WI38 (cell line): ENCODE measurements at regions not wholly inside any gene's neighbourhood (a gene's known extent, or its start where the extent isn't known, plus 50 kb on each side); places are given as distances from the start of the nearest gene placed in this dataset.

Source experiments
- H3K4me3 ChIP-seq: 2 replicates; pipeline ENCODE4 v1.5.1; 2011; ENCODE audit warnings: low read depth, mild to moderate bottlenecking, control low read depth, low read length
- TF ChIP-seq, protein P1 (sequence below): IDR thresholded peaks from 2 replicates; pipeline ENCODE4 v1.5.1; 2012; ENCODE audit warnings: low read depth, mild to moderate bottlenecking, control low read depth, low read length

DNA sequence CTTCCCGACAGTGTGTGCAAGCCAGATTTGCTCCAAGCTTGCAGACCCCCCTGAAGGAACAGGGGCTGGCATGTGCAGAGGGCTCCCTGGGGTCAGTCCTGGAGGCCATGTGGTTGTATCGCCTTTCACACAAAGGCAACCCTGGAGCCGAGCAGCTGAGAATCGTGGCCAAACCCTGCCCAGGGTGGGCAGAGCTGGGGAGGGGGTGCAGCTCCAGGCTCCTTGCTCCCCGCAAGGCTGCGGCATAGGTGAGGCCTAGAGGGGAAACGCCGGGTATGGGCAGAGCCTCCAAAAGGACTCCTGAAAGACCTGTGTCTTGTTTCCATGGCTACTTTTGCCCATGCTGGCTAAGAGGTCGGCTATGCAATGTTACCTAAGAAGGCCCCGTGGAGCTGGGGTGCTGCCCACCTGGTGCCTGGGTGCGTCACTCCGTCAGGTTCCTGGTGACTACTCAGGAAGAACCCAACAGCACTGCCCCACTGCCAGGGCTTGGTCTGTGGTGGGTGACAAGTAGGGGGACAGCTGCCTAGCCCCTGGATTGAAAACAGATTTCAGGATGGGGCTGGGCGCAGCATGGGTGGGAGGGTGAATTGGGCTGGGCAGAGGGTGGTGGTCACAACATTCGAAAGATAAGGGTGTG, 171.0 kb upstream of the SHH start:
- H3K4me3 ChIP-seq: no peak overlapping the region
- TF ChIP-seq, protein P1, sequence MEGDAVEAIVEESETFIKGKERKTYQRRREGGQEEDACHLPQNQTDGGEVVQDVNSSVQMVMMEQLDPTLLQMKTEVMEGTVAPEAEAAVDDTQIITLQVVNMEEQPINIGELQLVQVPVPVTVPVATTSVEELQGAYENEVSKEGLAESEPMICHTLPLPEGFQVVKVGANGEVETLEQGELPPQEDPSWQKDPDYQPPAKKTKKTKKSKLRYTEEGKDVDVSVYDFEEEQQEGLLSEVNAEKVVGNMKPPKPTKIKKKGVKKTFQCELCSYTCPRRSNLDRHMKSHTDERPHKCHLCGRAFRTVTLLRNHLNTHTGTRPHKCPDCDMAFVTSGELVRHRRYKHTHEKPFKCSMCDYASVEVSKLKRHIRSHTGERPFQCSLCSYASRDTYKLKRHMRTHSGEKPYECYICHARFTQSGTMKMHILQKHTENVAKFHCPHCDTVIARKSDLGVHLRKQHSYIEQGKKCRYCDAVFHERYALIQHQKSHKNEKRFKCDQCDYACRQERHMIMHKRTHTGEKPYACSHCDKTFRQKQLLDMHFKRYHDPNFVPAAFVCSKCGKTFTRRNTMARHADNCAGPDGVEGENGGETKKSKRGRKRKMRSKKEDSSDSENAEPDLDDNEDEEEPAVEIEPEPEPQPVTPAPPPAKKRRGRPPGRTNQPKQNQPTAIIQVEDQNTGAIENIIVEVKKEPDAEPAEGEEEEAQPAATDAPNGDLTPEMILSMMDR: no peak

DNA sequence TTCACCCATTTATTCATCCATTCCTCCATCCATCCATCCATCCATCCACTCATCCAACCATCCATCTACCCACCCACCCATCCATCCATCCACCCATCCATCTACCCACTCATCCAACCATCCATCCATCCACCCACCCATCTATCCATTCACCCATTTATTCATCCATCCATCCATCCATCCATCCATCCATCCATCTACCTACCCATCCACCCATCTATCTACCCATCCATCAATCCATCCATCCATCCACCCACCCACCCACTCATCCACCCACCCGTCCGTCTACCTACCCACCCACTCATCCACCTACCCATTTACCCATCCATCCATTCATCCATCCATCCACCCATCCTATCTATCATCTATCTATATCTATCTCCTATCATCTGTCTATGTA, 169.4 kb upstream of the SHH start:
- no peak overlapping the region for H3K4me3 ChIP-seq
- TF ChIP-seq, protein P1: no peak

DNA sequence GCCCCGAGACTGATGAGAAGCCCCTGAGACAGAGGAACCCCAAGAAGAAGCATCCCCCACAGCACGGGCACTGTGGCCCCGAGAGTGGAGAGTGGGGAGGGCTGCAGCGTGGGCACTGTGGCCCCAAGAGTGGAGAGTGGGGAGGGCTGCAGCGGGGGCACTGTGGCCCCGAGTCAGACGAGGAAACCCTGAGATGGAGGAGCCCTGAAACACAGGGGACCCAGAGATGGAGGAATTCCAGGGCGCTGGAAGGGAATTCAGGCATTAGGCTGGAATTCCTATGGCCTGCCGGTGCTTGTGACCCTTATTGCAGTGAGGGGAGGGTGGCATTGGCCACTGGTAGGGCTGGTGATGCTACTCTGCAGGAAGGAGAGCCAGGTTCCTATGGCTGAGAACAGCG, 168.6 kb upstream of the SHH start:
- H3K4me3 ChIP-seq: no peak overlapping the region
- TF ChIP-seq, protein P1: no peak

DNA sequence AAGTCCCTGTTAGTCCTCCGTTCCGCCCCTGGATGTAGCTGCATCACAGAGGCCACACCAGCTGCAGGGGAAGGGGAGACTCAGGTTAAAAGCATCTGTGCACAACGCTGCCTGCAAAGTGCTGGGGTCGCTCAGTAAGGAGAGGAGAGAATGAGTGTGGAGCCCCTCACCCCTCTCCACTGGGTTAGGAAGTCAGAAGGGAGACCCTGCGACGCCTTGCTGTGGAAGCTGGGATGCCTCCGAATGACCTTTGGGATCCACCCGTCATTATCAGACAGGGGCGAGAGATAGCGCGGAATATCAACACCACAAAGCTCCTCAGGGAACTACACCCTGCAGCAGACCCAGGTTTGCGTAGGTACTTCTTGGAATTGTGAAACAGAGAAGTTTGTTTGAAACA, 167.7 kb upstream of the SHH start:
- H3K4me3 ChIP-seq: no peak overlapping the region
- TF ChIP-seq, protein P1: no peak

DNA sequence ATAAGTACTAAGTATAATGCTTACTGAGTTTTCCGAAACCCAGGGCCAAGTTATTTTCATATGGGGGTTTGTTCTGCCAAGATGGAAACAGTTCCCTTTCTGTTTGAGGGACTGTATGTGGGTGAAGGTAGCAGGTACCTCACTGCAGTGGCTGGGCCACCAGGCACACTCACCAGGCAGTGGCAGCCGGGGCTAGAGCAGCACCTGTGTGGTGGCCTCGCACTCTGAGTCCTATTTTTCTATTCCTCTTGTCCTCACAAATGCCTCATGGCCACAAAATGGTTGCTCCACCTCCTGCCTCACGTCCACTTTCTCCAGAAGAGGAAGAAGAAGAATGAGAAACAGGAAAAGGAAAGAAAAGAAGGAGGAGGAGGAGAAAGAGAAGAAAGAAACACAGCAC, 167.3 kb upstream of the SHH start:
- TF ChIP-seq, protein P1: no peak
- no peak overlapping the region for H3K4me3 ChIP-seq

GRCh38 chr7:155975490-155975889, 163.2 kb upstream of the SHH start:
- no peak overlapping the region for H3K4me3 ChIP-seq
- TF ChIP-seq, protein P1: no peak

DNA sequence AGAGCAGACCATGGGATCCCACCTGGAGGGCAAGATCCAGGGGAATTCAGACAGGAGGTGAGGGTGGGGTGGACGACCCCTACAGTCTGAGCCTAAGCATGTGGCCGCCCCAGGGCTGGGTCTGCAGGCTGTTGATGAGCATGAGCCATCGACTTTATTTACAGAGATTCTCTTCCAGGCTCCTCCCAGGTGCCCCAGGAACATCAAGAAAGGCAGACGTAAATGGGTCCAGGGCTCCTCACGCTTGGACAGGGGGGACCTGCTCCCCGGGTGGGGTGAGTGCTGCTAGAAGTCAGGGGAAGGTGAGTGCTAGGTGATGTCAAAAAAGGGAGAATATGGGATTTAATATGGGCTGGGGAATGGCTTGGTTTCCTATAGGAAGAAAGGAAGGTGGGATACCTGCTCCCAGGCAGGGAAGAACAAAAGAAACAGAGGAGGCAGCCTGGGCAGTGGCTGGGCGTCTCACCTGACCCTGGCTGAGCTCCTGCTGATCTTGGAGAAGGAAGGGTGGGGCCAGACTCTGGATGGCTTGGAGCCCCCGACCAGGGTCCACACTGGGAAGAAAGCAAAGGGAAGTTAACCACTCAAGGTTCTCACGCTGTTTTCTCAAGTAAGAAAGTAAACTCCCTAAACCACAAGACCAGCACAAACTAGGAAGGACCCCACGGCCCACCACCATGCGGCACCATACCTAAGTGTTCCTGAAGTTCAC, 162.1 kb upstream of the SHH start:
- TF ChIP-seq, protein P1: no peak
- no peak overlapping the region for H3K4me3 ChIP-seq
